Endothelial cell of umbilical vein (primary cell): ENCODE measurements at regions not wholly inside any gene's neighbourhood (a gene's known extent, or its start where the extent isn't known, plus 50 kb on each side); places are given as distances from the start of the nearest gene placed in this dataset.

ENCODE experiments used
- BruUV-seq: library from RNA; stranded (reverse); fragments of 400-500 nt; replicated peaks from 2 replicates; lab custom pipeline; 2021; lab: Mats Ljungman, UMichigan
- CTCF ChIA-PET: fragments of 300-600, 350-600 bp; sonication (Branson Sonifier 250); formaldehyde crosslinking; loops from one replicate; lab custom pipeline; 2021; ENCODE audit warnings: antibody characterized with exemption, inconsistent platforms; lab: Charles Lee
- POLR2A ChIA-PET: fragments of 300-600, 350-600 bp; sonication (Branson Sonifier 250); formaldehyde crosslinking; loops from one replicate; lab custom pipeline; 2021; ENCODE audit warnings: antibody characterized with exemption, inconsistent platforms; lab: Charles Lee
- DNase-seq: peaks from one replicate; pipeline ENCODE4 v3.0.0-alpha.2; 2011; ENCODE audit warnings: low read depth, low spot score
- FAIRE-seq: peaks from 2 replicates; lab custom pipeline; 2011; peaks lifted over from hg19 to GRCh38; lab: Jason Lieb, UNC
- H2AFZ ChIP-seq: 2 replicates; pipeline ENCODE4 v1.6.0; 2012; ENCODE audit warnings: low read depth, low read length, control low read depth, inconsistent platforms
- H3K27ac ChIP-seq: 2 replicates; pipeline ENCODE4 v1.5.1; 2011; ENCODE audit warnings: low read depth, mild to moderate bottlenecking, control low read depth, low read length, moderate library complexity; ENCODE audit not compliant: insufficient read depth
- H3K27me3 ChIP-seq, 2 experiments: 2 replicates each; pipeline versions ENCODE4 v1.6.0 to v1.6.1; 2011; ENCODE audit warnings: low read length in 2 of 2, mixed read lengths in 1 of 2; ENCODE audit not compliant: control insufficient read depth in 2 of 2, insufficient read depth in 2 of 2
- H3K36me3 ChIP-seq, 2 experiments: 2 replicates in 1 of 2; 3 replicates in 1 of 2; pipeline ENCODE4 v1.5.1; 2011; ENCODE audit warnings: low read length in 2 of 2, mild to moderate bottlenecking in 1 of 2, moderate library complexity in 1 of 2; ENCODE audit not compliant: control insufficient read depth in 2 of 2, insufficient read depth in 2 of 2; ENCODE audit errors: extremely low read depth in 1 of 2
- H3K4me1 ChIP-seq: 3 replicates; pipeline ENCODE4 v1.5.1; 2011; ENCODE audit warnings: mild to moderate bottlenecking, low read length; ENCODE audit not compliant: control insufficient read depth, insufficient read depth; ENCODE audit errors: extremely low read depth
- H3K4me2 ChIP-seq: 2 replicates; pipeline ENCODE4 v1.6.1; 2011; ENCODE audit warnings: low read length, control low read depth, mixed read lengths; ENCODE audit not compliant: insufficient read depth
- H3K4me3 ChIP-seq, 3 experiments: fragments of 200-600 bp in 1 of 3; sonication (generic), shearing (Covaris generic) in 1 of 3; replicated peaks in 1 of 3; 2 replicates each; pipeline ENCODE4 v1.5.1; 2011 to 2016; ENCODE audit warnings: control low read depth in 3 of 3, low read length in 3 of 3, mild to moderate bottlenecking in 2 of 3, inconsistent platforms in 1 of 3, low read depth in 1 of 3, moderate library complexity in 1 of 3; ENCODE audit not compliant: insufficient read depth in 1 of 3
- H3K79me2 ChIP-seq: 2 replicates; pipeline ENCODE4 v1.6.0; 2012; ENCODE audit warnings: low read length, inconsistent platforms; ENCODE audit not compliant: control insufficient read depth, insufficient read depth
- H3K9ac ChIP-seq: replicated peaks from 2 replicates; pipeline ENCODE3; 2011; ENCODE audit warnings: low read length, control low read depth; ENCODE audit not compliant: insufficient read depth; ENCODE audit errors: extremely low read depth
- H3K9me1 ChIP-seq: replicated peaks from 3 replicates; pipeline ENCODE4 v1.6.0; 2011; ENCODE audit warnings: mild to moderate bottlenecking, low read length; ENCODE audit not compliant: control insufficient read depth, insufficient read depth; ENCODE audit errors: extremely low read depth
- H3K9me3 ChIP-seq: replicated peaks from 2 replicates; pipeline ENCODE4 v1.5.1; 2012; ENCODE audit warnings: low read length, inconsistent platforms; ENCODE audit not compliant: control insufficient read depth, insufficient read depth
- H4K20me1 ChIP-seq: replicated peaks from 2 replicates; pipeline ENCODE3; 2011; ENCODE audit warnings: mild to moderate bottlenecking, low read length; ENCODE audit not compliant: control insufficient read depth, insufficient read depth; ENCODE audit errors: extremely low read depth
- CTCF ChIP-seq, 2 donors: IDR thresholded peaks; 1 replicate in 1 of 2; 2 replicates in 1 of 2; pipeline ENCODE4 v1.5.1; 2011; ENCODE audit warnings: low read length in 2 of 2, mild to moderate bottlenecking in 2 of 2, moderate library complexity in 2 of 2, control low read depth in 1 of 2, inconsistent platforms in 1 of 2, low read depth in 1 of 2; ENCODE audit not compliant: insufficient read depth in 1 of 2; ENCODE audit errors: extremely low read depth in 1 of 2
- EZH2 ChIP-seq: IDR thresholded peaks from 2 replicates; pipeline ENCODE4 v1.6.1; 2012; ENCODE audit warnings: borderline replicate concordance, low read depth, mild to moderate bottlenecking, moderate library complexity, low read length, inconsistent platforms; ENCODE audit not compliant: severe bottlenecking
- FOS ChIP-seq: IDR thresholded peaks from 2 replicates; pipeline ENCODE4 v1.6.1; 2011; ENCODE audit warnings: mild to moderate bottlenecking, low read length, moderate library complexity, borderline replicate concordance; ENCODE audit not compliant: insufficient read depth
- GATA2 ChIP-seq: IDR thresholded peaks from 2 replicates; pipeline ENCODE4 v1.7.0; 2011; ENCODE audit warnings: low read depth, mild to moderate bottlenecking, moderate library complexity, mixed read lengths, low read length; ENCODE audit not compliant: insufficient read length, insufficient read depth
- JUN ChIP-seq: IDR thresholded peaks from 2 replicates; pipeline ENCODE4 v1.6.1; 2011; ENCODE audit warnings: borderline replicate concordance, low read depth; ENCODE audit not compliant: insufficient read length, insufficient read depth
- MAX ChIP-seq: IDR thresholded peaks from 2 replicates; pipeline ENCODE4 v1.6.1; 2011; ENCODE audit not compliant: insufficient read depth, insufficient read length
- MYC ChIP-seq: IDR thresholded peaks from one replicate; pipeline ENCODE4 v1.6.1; 2011; ENCODE audit warnings: mild to moderate bottlenecking, low read depth, low read length
- POLR2A ChIP-seq: IDR thresholded peaks from 2 replicates; pipeline ENCODE4 v1.6.1; 2012; ENCODE audit warnings: low read depth, mild to moderate bottlenecking, control low read depth, low read length
- POLR2AphosphoS5 ChIP-seq: IDR thresholded peaks from 2 replicates; pipeline ENCODE4 v1.6.1; 2012; ENCODE audit warnings: low read depth, mild to moderate bottlenecking, control low read depth, low read length, moderate library complexity; ENCODE audit not compliant: insufficient read depth
- dilution Hi-C: fragments of 300-500 bp; cut with MboI; formaldehyde crosslinking; loops from one replicate; pipeline ENCODE4 v1.15.0; 2019; ENCODE audit warnings: low sequenced_read_pairs; ENCODE audit not compliant: extremely low pct_ligation_motif_present
- intact Hi-C: fragments of 100-400 bp; cut with micrococcal nuclease; formaldehyde crosslinking; loops from one replicate; pipeline ENCODE4 v1.10.0; 2022

GRCh38 chr12:60271816-60272215, 676.0 kb downstream of the SLC16A7 start:
- dilution Hi-C loops (no loop called here), intact Hi-C loops (no loop called here)
- no peak for FAIRE-seq
- POLR2A ChIA-PET = no interaction called here
- Histone ChIP-seq H4K20me1 (no peaks in the 10 kb centered on the region), H2AFZ (no peak overlapping the region), H3K4me2 (no peak overlapping the region), H3K4me3 (no peak overlapping the region), H3K79me2 (no peaks in the 10 kb centered on the region), H3K9ac (no peak overlapping the region), H3K9me3 (no peaks in the 10 kb centered on the region), H3K36me3 (no peaks in the 10 kb centered on the region), H3K9me1 (no peaks in the 10 kb centered on the region), H3K27me3 (no peaks in the 10 kb centered on the region), H3K4me1 (peaks cover 2% of the 10 kb centered on the region), H3K27ac (no peak overlapping the region)
- no TSS peak for BruUV-seq
- TF ChIP-seq GATA2 (no peak), JUN (no peak), EZH2 (no peak), MAX (no peak), POLR2AphosphoS5 (no peak), CTCF (IDR thresholded peaks at IDR 0.05; ENCODE audit: extremely low read depth in 1 of 2, insufficient read depth in 1 of 2, low read depth in 1 of 2, low read length in 2 of 2) (no peak), MYC (no peak), FOS (no peak), POLR2A (no peak)
- CTCF ChIA-PET = interaction anchor here (1.6 kb wide), 1 partner anchor 10 kb away, joined by 9 read pairs; no protein-coding TSS in a partner anchor
- DNase-seq = no peak
